Inflammatory macrophage treated with lipopolysaccharide for 1 hour (primary cell): ENCODE measurements at regions not wholly inside any gene's neighbourhood (a gene's known extent, or its start where the extent isn't known, plus 50 kb on each side); places are given as distances from the start of the nearest gene placed in this dataset.
"Not testable (repeated sequence)": the region's sequence is repeated elsewhere in the genome, so short reads cannot be mapped to it uniquely, and the experiment has no call there.

ENCODE experiments used
- DNase-seq, 2 donors: peaks; one replicate each; pipeline ENCODE4 v3.0.0-alpha.2; 2020 to 2022

DNA sequence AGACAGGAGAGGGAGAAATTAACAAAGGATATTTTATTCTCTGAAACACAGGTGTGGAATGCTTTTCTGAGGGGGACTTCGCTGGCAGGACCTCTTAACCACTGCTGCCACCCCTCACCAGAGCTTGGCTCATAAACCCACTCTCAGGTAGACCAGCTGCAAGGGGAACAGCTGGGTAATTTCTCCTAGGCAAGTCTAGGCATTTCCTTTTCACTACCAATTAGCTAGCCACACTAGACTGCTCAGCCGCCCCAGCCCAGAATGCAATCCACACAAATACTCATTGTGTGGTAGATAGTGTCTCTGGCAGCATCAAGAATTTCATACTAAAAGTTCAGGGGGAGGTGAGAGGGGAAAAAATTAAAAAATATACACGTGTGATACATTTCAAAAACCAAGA lies 267.6 kb upstream of the ID4 start:
- DNase-seq = no peak

DNA sequence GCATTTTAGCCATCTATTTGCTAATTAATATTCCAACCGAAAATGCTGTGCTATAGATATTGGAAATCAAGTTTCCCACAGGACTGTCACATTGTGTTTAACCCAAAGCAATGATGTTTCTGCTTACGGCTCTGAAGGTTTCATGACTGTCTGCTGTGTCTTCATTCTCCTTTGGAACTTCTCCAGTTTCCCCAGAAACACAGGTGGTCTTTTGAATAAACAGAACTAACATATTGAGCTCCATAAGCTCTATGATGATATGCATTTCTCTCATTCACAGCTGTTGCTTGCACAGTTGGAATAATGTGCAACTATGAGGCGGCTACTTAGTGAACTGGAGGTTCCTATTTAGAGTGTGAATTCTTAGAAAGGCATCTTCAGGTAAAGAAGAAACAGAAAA lies 266.0 kb upstream of the ID4 start:
- no peak for DNase-seq

DNA sequence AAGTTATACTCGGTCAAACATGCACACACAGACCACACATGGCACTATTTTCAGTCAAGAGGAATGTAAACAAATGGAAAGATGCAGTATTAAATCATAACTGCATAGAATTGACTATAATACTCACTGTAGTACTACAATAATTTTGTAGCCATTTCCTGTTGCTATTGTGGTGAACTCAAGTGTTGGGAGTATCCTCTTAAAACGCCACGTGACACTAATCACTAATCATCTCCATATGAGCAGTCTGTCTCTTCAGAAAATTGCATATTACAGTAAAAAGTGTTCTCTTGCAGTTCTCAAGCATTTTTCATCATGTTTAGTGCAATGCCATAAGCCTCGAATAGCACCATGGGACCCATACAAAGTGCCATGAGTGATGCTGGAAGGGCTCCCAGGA lies 258.7 kb upstream of the ID4 start:
- no peak for DNase-seq

DNA sequence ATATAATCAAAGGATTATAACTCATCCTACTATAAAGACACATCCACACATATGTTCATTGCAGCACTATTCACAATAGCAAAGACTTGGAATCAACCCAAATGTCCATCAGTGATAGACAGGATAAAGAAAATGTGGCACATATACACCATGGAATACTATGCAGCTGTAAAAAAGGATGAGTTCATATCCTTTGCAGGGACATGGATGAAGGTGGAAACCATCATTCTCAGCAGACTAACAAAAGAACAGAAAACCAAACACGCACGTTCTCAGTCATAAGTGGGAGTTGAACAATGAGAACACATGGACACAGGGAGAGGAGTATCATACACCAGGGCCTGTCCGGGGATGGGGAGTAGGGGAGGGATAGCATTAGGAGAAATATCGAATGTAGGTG lies 253.0 kb upstream of the ID4 start:
- DNase-seq = not testable (repeated sequence)

DNA sequence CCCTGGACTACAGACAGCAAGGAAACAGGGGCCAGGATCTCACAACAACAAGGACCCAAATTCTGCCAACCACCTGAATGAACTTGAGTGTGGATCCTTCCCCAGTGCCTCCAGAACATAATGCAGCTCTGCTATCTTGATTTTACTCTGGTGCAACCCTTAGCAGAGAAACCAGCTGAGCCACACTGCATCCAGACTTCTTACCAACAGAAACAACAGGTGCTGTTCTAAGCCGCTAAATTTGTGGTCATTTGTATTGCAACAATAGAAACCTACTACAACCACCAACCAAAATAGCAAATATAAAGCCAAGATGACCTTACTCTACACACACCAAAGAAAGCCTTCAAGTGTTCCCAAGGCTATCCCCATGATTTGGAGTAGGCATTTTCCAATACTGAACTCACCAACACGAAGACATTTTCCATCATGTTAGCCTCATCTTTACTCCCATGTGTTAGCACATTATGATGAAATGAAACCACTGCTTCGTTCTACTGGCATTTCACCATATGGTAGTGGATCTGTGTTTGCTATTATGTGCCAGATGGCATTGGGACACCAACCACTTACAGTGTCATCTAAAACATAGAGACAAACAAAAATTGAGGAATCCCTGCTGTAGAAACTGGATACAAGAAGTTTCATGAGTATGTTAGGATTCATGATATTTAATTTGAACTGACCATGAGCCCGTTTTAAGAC lies 249.8 kb upstream of the ID4 start:
- DNase-seq = no peak

DNA sequence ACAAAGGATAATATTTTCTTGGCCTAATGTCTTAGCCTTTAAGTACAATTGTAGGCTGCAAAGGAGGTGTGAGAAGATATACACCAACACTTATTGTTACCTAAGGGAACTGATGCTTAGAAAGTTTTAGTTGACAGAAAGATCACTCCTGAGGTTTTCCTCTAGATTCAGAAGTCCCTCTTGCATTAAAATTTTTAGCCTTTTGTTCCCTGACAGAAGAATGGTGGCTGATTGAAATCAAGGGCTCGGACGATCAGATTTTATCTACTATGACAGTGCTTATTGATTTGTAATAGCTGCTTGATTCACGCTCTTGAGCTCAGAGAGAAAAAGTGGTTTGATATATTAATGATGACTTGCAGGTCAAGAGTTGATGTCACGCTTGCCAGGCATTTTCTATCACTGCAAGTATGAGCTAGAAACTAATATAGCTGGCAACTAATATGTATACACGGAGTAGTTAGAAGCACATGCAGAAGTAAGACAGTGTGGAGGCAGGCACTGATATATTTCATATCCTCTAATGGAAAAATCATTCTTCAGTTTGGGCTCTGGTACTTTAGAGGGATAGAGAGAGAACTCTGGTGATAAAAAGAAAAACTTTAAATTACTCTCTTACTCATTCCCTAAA lies 246.6 kb upstream of the ID4 start:
- no peak for DNase-seq

DNA sequence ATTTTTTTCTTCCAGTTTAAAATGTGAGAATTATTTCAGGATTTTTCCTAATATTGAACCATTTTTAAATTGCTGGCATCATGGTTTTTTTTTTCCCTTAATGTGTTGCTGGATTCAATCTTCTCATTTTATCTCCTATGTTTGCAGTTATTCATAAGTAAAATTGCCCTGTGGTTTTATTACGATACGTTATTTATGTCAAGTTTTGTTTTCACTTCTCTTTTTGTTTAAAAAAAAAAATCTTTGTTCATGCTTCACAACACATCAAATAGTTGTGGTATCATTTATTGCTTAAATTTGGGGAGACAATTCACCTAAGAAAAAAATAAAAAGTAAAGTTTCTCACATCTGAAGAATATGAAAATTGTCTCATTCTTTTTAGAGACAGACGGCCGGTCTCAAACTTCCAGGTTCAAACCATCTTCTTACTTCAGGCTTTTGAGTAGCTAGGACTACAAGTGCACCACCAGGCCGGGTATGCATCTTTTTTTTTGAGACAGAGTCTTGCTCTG lies 239.3 kb upstream of the ID4 start:
- no peak for DNase-seq

DNA sequence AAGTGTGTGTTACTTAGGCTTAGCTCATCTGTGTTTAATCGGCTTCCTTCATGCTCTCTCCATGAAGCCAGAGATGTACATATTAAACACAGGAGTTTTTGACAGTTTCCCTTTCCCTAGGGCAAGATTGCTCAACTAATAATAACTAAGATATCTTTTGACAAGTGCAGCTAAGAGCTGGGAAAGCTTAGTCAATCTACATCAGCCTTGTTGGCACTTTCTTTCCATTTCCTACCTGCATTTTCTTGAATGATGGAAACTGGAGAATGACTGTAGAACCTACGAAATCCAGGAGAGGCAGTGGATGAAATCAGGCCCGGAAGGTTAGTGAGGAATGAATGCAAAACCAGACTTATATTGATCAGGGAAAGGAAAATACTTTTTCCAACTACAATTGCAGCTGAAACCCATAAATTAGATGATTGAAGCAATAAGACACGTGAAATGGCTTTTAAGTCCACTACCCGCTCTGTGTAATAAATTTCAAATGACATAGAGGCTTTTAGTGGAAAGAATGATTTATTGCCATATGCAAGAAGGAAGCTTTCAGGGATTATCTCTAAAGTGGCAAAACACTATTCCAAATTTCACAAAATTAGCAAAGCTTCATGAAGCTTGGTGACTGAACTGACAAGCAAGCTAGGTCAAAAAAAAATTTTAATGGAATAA lies 237.2 kb upstream of the ID4 start:
- no peak for DNase-seq

DNA sequence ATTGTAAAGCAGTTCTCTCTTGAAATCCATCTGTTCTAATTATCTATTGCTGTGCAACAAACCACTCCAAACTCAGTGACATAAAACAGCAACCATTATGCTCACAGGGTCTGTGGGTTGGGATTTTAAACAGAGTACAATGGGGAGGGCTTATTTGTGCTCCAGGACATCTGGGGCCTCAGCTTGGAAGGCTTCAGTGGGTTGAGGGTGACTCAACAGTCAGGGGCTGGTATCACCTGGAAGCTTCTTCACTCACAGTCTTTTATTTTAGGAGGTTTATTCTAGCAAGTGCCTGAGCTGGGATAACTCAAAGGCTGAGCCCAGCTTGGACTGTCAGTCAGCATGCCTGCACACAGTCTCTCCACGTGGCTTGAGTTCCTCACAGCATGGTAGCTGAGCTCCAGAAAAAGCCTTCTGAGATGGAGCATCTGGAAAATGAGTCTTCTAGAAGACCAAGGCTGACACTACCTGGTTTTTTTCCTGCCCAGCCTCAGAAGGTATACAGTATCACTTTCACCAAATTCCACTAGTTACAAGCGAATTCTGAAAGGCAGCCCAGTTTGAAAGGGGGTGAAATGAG lies 234.6 kb upstream of the ID4 start:
- no peak for DNase-seq

DNA sequence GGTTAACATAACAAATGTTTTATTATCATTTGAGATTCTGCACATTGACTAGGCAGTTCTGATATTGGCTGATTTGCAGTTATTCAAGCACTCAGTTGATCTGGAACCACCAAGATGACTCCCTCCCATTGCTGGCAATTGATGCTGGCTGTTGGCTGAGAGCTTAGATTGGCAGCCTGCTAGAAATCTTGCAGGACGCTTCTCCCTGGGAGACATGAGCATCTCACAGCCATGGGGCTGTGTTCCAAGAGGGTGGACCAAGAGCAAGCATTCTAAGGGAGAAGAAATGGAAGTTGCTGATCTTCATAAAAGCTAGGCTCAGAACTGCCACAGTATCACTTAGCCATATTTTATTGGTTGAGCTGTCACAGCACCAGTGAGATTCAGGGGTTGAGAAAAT lies 233.4 kb upstream of the ID4 start:
- no peak for DNase-seq

DNA sequence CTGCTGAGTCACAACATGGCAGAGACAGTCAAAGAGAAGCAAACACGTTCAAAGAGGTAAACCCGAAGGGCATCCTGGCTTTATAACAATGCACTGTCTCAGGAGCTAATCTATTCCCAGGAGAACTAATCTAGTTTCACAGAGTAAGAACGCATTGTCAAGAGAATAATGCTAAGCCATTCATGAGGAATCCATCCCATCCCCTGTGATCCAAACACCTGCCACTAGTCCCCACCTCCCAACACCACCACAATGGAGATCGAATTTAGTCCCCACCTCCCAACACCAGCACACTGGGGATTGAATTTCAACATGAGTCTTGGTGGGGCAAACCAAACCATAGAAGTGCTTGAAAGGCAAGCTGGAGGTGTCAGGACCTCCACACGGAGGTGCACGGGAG lies 231.5 kb upstream of the ID4 start:
- no peak for DNase-seq

DNA sequence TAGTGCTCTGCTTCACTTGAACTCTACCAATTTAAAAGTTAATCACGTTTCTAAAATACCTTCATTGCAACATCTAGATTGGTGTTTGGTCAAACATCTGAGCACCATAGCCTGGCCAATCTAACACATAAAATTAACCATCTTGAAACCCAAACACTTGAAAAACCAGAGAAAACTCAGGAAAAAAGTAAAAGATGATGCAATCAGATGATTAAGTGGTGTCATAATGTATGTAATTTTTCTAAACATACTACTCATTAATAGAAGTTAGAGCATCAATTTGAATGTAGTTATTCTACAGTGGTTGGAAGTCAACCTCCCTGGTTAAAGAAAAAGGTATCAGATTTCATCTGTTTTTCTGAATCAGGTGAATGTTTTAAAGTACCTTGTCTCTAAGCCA lies 228.6 kb upstream of the ID4 start:
- no peak for DNase-seq

DNA sequence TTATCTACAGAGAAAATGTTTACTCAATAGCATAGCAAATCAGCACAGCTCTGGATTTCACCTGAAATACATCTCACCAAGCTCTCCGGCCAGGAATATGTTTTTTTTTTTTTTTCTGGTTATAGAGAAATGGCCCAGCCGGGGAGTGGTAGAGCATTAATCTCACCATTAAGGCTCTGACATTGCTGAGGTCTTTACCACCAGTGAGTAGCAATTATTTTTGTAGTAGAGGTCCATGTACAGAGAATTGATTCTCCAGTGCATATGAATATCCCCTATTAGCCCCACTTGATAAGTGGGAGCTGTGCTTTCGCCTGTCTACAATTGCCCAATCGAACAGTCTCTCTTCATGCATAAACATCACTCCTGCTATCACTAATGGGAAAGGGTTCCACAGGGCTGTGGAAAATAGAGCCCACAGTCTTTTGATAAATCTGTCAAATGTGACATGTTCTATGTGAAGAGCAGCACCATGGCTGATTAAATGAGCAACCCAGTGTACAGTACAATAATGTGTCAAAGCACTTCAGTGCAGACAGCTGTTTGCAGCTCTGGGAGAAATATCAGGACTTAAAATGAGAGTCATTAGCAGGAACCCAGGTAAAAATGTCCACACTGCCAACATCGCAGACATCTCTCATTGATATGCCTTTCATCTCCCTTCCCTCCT lies 227.1 kb upstream of the ID4 start:
- no peak for DNase-seq

DNA sequence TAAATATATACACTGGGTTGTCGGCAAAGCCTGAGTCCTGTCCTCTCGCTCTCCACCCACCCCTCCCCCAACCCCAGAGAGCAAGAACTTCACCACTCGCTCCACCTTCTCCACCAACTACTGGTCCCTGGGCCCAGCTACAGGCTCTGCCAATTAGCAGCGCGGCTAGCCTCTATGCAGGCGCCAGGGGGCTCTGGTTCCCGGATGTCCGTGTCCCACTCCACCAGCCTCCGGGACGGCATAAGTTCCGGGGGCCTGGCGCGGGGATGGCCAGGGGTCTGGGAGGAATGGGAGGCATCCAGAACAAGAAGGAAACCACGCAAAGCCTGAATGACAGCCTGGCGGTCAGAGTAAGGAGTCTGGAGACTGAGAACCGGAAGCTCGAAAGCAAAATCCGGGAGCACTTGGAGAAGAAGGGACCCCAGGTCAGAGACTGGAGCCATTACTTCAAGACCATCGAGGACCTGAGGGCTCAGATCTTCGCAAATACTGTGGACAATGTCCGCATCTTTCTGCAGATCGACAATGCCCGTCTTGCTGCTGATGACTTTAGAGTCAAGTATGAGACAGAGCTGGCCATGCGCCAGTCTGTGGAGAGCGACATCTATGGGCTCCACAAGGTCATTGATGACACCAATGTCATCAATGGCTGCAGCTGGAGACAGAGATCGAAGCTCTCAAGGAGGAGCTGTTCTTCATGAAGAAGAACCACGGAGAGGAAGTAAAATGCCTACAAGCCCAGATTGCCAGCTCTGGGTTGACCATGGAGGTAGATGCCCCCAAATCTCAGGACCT lies 224.3 kb upstream of the ID4 start:
- not testable (repeated sequence) for DNase-seq

DNA sequence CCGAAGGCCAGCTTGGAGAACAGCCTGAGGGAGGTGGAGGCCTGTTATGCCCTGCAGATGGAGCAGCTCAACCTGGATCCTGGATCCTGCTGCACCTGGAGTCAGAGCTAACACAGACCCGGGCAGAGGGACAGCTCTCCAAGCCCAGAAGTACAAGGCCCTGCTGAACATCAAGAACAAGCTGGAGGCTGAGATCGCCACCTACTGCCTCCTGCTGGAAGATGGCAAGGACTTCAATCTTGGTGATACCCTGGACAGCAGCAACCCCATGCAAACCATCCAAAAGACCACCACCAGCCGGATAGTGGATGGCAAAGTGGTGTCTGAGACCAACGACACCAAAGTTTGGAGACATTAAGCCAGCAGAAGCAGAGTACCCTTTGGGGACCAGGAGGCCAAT lies 223.5 kb upstream of the ID4 start:
- no peak for DNase-seq

DNA sequence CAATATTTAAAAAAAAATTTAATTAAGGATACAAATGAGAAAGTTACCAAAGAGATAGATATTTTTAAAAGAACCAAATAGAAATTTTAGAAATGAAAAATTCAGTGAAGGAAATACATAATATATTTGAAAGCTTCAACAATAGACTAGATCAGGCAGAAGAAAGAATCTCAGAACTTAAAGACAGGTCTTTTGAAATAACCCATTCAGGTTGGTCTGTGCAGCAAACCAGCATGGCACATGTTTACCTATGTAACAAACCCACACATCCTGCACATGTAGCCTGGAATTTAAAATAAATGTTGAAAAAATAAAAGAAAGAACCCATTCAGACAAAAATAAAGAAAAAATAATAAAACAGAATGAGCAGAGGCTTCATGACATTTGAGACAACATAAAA lies 221.1 kb upstream of the ID4 start:
- no peak for DNase-seq

DNA sequence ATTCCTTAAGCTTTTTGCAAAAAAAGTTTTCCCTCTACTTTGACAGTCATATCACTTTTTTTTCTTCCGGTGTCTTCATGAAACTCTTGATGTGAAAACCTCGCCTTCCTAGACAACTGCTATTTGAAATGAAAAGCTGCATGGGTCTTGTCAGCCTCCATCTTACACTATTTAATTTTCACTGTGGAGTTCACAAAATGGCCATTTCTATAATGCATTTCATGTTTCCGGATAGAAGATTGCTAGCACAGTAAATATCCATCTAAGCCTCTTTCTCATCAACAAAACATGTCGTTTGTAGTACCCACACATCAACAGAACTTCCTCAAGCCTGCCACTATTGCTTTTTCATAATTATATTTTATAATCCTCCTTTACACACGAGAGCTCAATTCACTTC lies 204.9 kb upstream of the ID4 start:
- no peak for DNase-seq

DNA sequence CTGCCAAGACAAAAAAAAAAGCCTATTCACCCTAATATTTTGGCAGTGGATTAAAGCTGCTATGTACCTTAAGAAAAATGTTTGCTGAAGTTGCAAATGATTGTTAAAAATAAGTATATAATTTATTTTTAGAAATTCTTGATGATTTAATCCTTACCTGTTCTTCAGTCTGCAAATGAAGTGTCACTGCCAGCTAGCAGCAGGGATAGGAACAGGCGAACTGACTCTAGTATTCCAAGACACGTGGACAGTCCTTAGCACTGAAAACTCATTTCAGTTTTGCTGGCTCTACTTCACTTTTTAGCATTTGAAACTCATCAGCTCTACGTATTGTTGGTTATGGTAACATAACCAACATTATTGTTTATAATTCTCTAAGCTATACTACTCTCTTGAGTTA lies 204.4 kb upstream of the ID4 start:
- DNase-seq = no peak

DNA sequence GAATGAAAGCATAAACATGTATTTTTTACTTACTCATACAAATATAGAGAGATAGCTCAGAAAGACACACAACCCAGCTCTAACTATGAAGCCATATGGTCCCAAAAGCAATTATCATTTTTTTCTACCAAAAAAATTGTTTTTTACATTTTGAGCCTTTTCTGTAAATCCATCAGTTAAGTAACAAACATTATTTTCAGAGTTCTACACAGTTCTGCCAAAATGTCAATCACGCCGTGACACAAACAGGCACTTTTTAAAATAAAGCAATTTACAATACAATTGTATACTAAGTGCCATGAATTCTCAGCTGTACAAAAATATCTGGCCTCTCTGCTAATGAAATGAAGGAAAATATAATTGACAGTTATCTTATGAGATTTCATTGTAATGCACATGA lies 201.4 kb upstream of the ID4 start:
- no peak for DNase-seq

DNA sequence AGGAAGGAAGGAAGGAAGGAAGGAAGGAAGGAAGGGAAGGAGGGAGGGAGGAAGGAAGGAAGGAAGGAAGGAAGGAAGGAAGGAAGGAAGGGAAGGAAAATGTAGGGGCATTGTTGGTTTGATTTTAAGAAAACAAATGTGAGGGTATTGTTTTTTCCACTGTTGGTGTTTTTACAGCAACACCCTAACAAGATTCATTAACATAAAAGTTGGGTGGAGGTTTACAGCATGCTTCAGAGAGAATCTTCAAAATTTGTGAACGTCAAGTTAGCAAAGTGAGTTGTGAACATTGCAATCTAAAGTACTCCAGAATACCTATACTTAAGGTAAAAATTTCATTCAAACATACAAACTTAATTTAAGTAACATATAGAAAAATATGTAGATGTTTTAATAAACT lies 200.2 kb upstream of the ID4 start:
- DNase-seq = no peak

DNA sequence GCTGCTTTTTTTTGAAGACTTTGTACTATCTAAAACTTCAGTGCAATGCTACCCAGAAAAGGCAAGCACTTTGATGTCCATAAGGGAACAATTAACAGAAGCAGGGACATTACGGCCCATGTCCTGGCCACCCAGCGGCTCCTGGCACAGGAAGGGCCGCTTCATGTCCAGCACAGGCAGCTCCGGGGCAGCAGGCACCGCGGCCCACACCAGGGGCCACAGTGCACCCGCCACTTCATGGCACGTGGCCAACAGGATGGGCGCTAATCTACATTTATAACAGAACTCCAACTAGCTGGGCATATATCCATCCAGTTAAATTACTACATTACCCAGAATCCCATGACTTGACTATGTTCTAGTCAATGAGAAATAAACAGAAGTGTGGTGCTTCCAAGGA lies 198.2 kb upstream of the ID4 start:
- no peak for DNase-seq

DNA sequence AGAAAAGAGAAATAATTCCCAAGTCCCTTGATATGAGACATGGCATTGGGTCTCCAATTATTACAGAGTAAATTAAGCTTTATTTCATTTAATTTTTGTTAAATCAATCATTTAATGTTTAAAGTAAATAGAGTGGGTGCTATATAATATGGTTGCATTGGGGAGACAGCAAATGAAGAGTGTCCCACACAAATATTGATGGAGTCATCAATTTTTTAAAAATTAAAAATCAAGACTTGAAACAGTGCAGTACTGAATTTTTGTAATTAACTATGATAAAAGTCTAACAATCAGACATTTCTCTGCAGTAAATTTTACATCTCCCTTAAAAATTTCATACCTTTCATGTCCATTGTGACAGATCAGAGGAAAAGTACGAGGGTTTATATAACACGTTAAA lies 193.9 kb upstream of the ID4 start:
- DNase-seq = no peak

DNA sequence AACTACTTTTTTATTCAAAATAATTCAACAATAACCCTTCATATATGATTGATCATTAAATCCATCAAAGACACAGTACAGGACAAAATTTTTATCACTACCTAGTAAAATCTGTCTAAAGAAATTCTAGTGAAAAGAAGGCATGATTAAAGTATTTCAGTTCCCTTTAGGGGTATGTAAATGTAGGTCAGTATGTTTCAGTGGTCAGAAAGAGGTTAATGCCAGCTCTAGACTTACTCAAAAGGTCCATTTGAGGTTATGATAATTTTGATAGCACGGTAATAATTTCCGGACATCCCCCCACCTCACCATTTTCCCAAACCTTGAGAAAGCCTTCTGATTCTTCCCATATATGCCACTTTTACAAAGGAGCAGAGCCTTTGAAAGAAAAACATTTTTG lies 193.5 kb upstream of the ID4 start:
- no peak for DNase-seq
